ENCODE measurements at regions not wholly inside any gene's neighbourhood (a gene's known extent, or its start where the extent isn't known, plus 50 kb on each side); places are given as distances from the start of the nearest gene placed in this dataset.
"Not testable (repeated sequence)": the region's sequence is repeated elsewhere in the genome, so short reads cannot be mapped to it uniquely, and the experiment has no call there.

- no peak overlapping the region for H3K27ac ChIP-seq (ENCODE audit: low read depth, low read length)
- 94% methylated on average over 3 of the region's 3 CpGs for WGBS
- H3K9ac ChIP-seq (ENCODE audit: low read depth, low read length): no peak overlapping the region
- no peaks in the 10 kb centered on the region for H3K27me3 ChIP-seq (ENCODE audit: insufficient read depth, low read length)
- H3K4me3 ChIP-seq (ENCODE audit: low read length): no peak overlapping the region
- no peaks in the 10 kb centered on the region for H3K9me3 ChIP-seq (ENCODE audit: insufficient read depth, low read depth, low read length)
- H3K36me3 ChIP-seq (ENCODE audit: insufficient read depth, low read length): no peaks in the 10 kb centered on the region
- H3K4me1 ChIP-seq (ENCODE audit: insufficient read depth, low read length): no peaks in the 10 kb centered on the region
These were observed 56.3 kb downstream of the SOX14 start for GRCh38 chr3:137820366-137820765.

DNA sequence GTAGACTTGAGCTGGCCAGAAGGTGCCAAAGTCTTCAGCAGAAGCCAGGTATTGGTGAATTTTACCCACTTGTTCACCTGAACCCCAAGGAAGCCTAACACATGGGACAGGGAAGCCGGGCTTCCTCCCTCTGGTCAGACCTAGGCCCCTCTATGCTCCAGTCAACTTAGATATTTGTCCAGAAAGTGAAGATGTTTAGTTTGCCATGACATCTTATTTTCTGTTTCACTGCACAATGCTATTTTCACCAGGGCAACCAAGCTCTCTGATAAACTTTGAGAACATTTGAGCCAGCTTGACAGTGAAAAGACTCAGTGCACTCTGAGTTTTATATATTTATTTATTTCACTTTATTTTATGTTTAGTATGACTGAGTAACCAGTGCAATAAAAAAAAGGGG lies 71.0 kb downstream of the SOX14 start:
- WGBS: 75% methylated on average over 1 of the region's 1 CpG
- Histone ChIP-seq H3K4me3 (ENCODE audit: low read length) (no peak overlapping the region), H3K36me3 (ENCODE audit: insufficient read depth, low read length) (no peaks in the 10 kb centered on the region), H3K4me1 (ENCODE audit: insufficient read depth, low read length) (peaks cover 17% of the 10 kb centered on the region), H3K27me3 (ENCODE audit: insufficient read depth, low read length) (no peaks in the 10 kb centered on the region), H3K9me3 (ENCODE audit: insufficient read depth, low read depth, low read length) (peaks cover 12% of the 10 kb centered on the region), H3K27ac (ENCODE audit: low read depth, low read length) (no peak overlapping the region), H3K9ac (ENCODE audit: low read depth, low read length) (no peak overlapping the region)

DNA sequence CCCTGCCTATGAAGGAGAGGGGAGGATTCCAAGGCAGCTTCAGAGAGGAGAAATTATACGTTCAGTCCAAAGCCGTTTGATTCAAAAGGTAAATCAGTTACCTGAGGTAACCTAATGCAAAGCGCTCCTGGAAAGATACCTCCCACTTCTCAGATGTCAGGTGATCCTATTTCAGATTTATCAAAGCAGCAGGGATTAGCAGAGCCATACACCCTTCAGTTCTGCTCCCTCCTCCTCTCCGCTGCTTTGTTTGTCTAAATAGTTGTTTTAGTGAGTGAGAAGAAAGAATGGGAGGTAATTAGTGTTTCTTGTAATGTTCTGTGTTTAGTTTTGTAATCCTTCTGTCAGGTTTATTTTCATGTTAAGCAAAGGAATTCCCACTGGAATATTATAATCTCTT lies 81.1 kb downstream of the SOX14 start:
- Histone ChIP-seq H3K9me3 (ENCODE audit: insufficient read depth, low read depth, low read length) (no peaks in the 10 kb centered on the region), H3K27me3 (ENCODE audit: insufficient read depth, low read length) (peaks cover 36% of the 10 kb centered on the region; the same call in 1 of the 2 replicates), H3K27ac (ENCODE audit: low read depth, low read length) (no peak overlapping the region), H3K4me1 (ENCODE audit: insufficient read depth, low read length) (peaks cover 26% of the 10 kb centered on the region), H3K9ac (ENCODE audit: low read depth, low read length) (no peak overlapping the region), H3K36me3 (ENCODE audit: insufficient read depth, low read length) (no peaks in the 10 kb centered on the region), H3K4me3 (ENCODE audit: low read length) (no peak overlapping the region)
- 54% methylated on average over 3 of the region's 4 CpGs for WGBS

DNA sequence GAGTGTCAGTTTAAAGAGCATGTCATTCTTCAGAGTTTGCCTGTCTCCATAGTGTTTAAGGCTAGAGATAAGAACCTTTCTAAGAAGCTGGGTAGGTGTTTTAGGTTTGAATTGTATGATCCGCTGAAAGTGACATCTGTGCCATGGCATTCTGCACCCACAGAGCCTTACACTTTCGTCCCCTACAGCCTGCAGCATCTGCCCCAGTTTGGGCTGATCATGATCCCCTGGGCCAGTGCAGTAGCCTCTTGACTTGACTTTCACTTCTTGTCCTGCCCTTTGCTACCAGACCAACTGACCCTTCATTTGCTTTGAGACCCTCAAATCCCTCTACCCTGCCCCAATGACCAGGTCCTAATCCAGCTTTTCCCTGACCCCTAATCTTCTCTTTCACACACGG lies 81.6 kb downstream of the SOX14 start:
- WGBS: 79% methylated on average over 3 of the region's 3 CpGs
- Histone ChIP-seq H3K9me3 (ENCODE audit: insufficient read depth, low read depth, low read length) (no peaks in the 10 kb centered on the region), H3K9ac (ENCODE audit: low read depth, low read length) (no peak overlapping the region), H3K36me3 (ENCODE audit: insufficient read depth, low read length) (no peaks in the 10 kb centered on the region), H3K27me3 (ENCODE audit: insufficient read depth, low read length) (peaks cover 39% of the 10 kb centered on the region; the same call in 1 of the 2 replicates), H3K27ac (ENCODE audit: low read depth, low read length) (no peak overlapping the region), H3K4me3 (ENCODE audit: low read length) (no peak overlapping the region), H3K4me1 (ENCODE audit: insufficient read depth, low read length) (peaks cover 26% of the 10 kb centered on the region)

GRCh38 chr3:137852391-137852830 lies 88.3 kb downstream of the SOX14 start:
- peaks cover 26% of the 10 kb centered on the region; the same call in 1 of the 2 replicates for H3K27me3 ChIP-seq (ENCODE audit: insufficient read depth, low read length)
- H3K27ac ChIP-seq (ENCODE audit: low read depth, low read length): no peak overlapping the region
- no peaks in the 10 kb centered on the region for H3K36me3 ChIP-seq (ENCODE audit: insufficient read depth, low read length)
- no peak overlapping the region for H3K9ac ChIP-seq (ENCODE audit: low read depth, low read length)
- WGBS: 87% methylated on average over 13 of the region's 13 CpGs
- H3K9me3 ChIP-seq (ENCODE audit: insufficient read depth, low read depth, low read length): no peaks in the 10 kb centered on the region
- peaks cover 37% of the 10 kb centered on the region for H3K4me1 ChIP-seq (ENCODE audit: insufficient read depth, low read length)
- no peak overlapping the region for H3K4me3 ChIP-seq (ENCODE audit: low read length)

- Histone ChIP-seq H3K27me3 (ENCODE audit: insufficient read depth, low read length) (peaks cover 16% of the 10 kb centered on the region; the same call in 1 of the 2 replicates), H3K4me1 (ENCODE audit: insufficient read depth, low read length) (peaks cover 30% of the 10 kb centered on the region), H3K9me3 (ENCODE audit: insufficient read depth, low read depth, low read length) (no peaks in the 10 kb centered on the region), H3K36me3 (ENCODE audit: insufficient read depth, low read length) (no peaks in the 10 kb centered on the region), H3K27ac (ENCODE audit: low read depth, low read length) (peak overlapping the region; percentile 80; the same call in 1 of the 2 replicates), H3K9ac (ENCODE audit: low read depth, low read length) (no peak overlapping the region), H3K4me3 (ENCODE audit: low read length) (no peak overlapping the region)
- 17% methylated on average over 4 of the region's 4 CpGs for WGBS
These were observed 90.6 kb downstream of the SOX14 start for GRCh38 chr3:137854533-137855261.

- no peak overlapping the region for H3K9ac ChIP-seq (ENCODE audit: low read depth, low read length)
- peaks cover 8% of the 10 kb centered on the region; the same call in 1 of the 2 replicates for H3K4me1 ChIP-seq (ENCODE audit: insufficient read depth, low read length)
- H3K4me3 ChIP-seq (ENCODE audit: low read length): no peak overlapping the region
- no peaks in the 10 kb centered on the region for H3K27me3 ChIP-seq (ENCODE audit: insufficient read depth, low read length)
- H3K27ac ChIP-seq (ENCODE audit: low read depth, low read length): no peak overlapping the region
- no peaks in the 10 kb centered on the region for H3K36me3 ChIP-seq (ENCODE audit: insufficient read depth, low read length)
- 0 out of 2 replicates have a peak, but pooled peaks cover 3% of the 10 kb centered on the region for H3K9me3 ChIP-seq (ENCODE audit: insufficient read depth, low read depth, low read length)
- 95% methylated on average over 2 of the region's 2 CpGs for WGBS
These were observed 101.9 kb downstream of the SOX14 start for GRCh38 chr3:137866001-137866400.

- 88% methylated on average over 4 of the region's 4 CpGs for WGBS
- Histone ChIP-seq H3K27me3 (ENCODE audit: insufficient read depth, low read length) (no peaks in the 10 kb centered on the region), H3K4me1 (ENCODE audit: insufficient read depth, low read length) (peaks cover 8% of the 10 kb centered on the region; the same call in 1 of the 2 replicates), H3K36me3 (ENCODE audit: insufficient read depth, low read length) (no peaks in the 10 kb centered on the region), H3K9ac (ENCODE audit: low read depth, low read length) (no peak overlapping the region), H3K27ac (ENCODE audit: low read depth, low read length) (peak overlapping the region; percentile 53; the same call in 1 of the 2 replicates), H3K9me3 (ENCODE audit: insufficient read depth, low read depth, low read length) (peaks cover 10% of the 10 kb centered on the region; the same call in 1 of the 2 replicates), H3K4me3 (ENCODE audit: low read length) (no peak overlapping the region)
These were observed 102.8 kb downstream of the SOX14 start for GRCh38 chr3:137866933-137867332.

GRCh38 chr3:137867611-137868010 lies 103.5 kb downstream of the SOX14 start:
- Histone ChIP-seq H3K27me3 (ENCODE audit: insufficient read depth, low read length) (no peaks in the 10 kb centered on the region), H3K9ac (ENCODE audit: low read depth, low read length) (no peak overlapping the region)
- 97% methylated on average over 2 of the region's 2 CpGs for WGBS

GRCh38 chr3:137869022-137869421 lies 104.9 kb downstream of the SOX14 start:
- Histone ChIP-seq H3K27me3 (ENCODE audit: insufficient read depth, low read length) (no peaks in the 10 kb centered on the region), H3K9me3 (ENCODE audit: insufficient read depth, low read depth, low read length) (peaks cover 12% of the 10 kb centered on the region; the same call in 1 of the 2 replicates), H3K4me1 (ENCODE audit: insufficient read depth, low read length) (peaks cover 6% of the 10 kb centered on the region; the same call in 1 of the 2 replicates), H3K27ac (ENCODE audit: low read depth, low read length) (no peak overlapping the region), H3K4me3 (ENCODE audit: low read length) (no peak overlapping the region), H3K36me3 (ENCODE audit: insufficient read depth, low read length) (no peaks in the 10 kb centered on the region), H3K9ac (ENCODE audit: low read depth, low read length) (no peak overlapping the region)
- 92% methylated on average over 5 of the region's 5 CpGs for WGBS

More at GRCh38 chr3:137867611-137868010, 103.5 kb downstream of the SOX14 start:
- no peak overlapping the region for H3K27ac ChIP-seq (ENCODE audit: low read depth, low read length)
- no peaks in the 10 kb centered on the region for H3K36me3 ChIP-seq (ENCODE audit: insufficient read depth, low read length)
- peaks cover 8% of the 10 kb centered on the region; the same call in 1 of the 2 replicates for H3K4me1 ChIP-seq (ENCODE audit: insufficient read depth, low read length)
- no peak overlapping the region for H3K4me3 ChIP-seq (ENCODE audit: low read length)
- H3K9me3 ChIP-seq (ENCODE audit: insufficient read depth, low read depth, low read length): peaks cover 12% of the 10 kb centered on the region; the same call in 1 of the 2 replicates

GRCh38 chr3:137872589-137872988 lies 108.5 kb downstream of the SOX14 start:
- H3K27ac ChIP-seq (ENCODE audit: low read depth, low read length); H3K4me1 ChIP-seq (ENCODE audit: insufficient read depth, low read length); H3K9ac ChIP-seq (ENCODE audit: low read depth, low read length); H3K27me3 ChIP-seq (ENCODE audit: insufficient read depth, low read length); H3K4me3 ChIP-seq (ENCODE audit: low read length); H3K36me3 ChIP-seq (ENCODE audit: insufficient read depth, low read length): not testable (repeated sequence)
- peaks cover 21% of the 10 kb centered on the region; the same call in 1 of the 2 replicates for H3K9me3 ChIP-seq (ENCODE audit: insufficient read depth, low read depth, low read length)
- 96% methylated on average over 25 of the region's 25 CpGs for WGBS
